Right renal pelvis (tissue), 4 donors: ENCODE measurements at regions not wholly inside any gene's neighbourhood (a gene's known extent, or its start where the extent isn't known, plus 50 kb on each side); places are given as distances from the start of the nearest gene placed in this dataset.
"Not testable (repeated sequence)": the region's sequence is repeated elsewhere in the genome, so short reads cannot be mapped to it uniquely, and the experiment has no call there.

ENCODE experiments used
- DNase-seq, 4 donors: peaks; one replicate each; pipeline ENCODE4 v3.0.0-alpha.2; 2013; ENCODE audit warnings: low read depth in 4 of 4, low spot score in 3 of 4, missing footprints in 1 of 4

DNA sequence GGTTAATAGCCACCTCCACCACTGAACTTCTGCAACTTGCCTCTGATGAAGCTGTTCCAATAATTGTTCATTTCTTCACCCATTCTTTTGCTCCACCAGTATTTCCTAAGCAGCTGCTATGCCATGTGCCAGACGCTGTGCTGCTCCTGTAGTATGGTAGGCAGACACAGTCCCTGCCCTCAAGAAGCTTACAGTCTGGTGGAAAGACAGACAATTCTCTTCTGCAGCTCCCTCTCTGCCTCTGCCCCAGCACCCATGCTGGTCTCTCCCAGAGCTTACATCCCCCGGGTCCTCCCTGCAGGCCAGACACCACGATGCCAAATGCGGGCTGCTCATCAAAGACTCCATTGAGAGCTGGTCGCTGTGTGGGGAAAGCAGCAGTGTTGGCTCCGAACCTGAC, 111.6 kb upstream of the ESRRB start:
- no peak for DNase-seq

DNA sequence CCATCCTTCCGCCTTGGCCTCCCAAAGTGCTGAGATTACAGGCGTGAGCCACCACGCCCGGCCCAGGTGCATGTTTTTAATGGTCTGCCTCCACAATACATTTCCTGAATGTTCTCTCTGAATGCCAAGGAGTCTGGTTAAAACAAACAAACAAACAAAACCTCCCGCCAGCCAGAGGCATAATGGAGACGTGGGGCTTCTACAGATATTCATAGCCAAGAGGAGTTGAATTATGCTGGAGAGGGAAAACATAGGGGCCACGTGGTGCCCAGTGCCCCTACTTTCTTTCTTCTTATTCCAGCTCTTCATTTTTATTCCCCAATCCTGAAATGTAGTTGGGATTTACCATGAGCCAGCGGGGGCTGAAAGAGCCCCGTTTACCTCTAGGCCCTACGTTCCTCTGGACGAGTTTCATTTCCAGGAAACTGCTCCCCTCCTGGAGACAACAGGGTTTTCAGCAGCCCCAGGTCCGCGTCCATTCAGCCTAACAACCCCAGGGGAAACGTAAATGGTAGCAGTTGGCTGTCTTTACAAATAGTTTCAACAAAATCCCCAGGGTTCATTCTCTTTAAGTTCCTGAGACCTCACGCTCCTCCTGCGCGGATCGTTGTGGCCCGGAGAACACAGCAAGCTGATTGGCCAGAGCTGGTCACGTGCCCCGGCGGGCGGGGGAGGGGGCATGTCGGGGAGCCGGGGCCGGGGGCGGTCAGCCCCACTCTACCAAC, 108.5 kb upstream of the ESRRB start:
- DNase-seq, result peak; percentile 42 to 55 (median 47)

DNA sequence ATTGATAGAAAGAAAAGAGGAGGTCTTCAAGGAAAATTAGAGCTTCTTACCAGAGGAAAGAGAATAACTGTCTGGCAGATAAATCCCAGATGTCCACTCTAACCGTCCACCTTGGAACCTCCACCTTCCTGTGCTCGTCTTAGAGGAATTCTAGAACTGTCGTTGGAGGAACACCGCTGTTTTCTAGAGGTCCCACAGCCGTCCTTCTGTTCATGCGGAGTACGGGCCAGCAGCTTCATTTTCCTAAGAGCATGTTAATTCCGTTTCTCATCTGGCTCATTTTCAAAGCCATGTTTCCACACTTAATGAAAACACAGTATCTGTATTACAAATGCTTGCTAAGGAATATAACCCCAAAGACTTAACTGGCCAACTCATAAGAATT, 107.9 kb upstream of the ESRRB start:
- peak in 1 of 4 donors; percentile 3 for DNase-seq

DNA sequence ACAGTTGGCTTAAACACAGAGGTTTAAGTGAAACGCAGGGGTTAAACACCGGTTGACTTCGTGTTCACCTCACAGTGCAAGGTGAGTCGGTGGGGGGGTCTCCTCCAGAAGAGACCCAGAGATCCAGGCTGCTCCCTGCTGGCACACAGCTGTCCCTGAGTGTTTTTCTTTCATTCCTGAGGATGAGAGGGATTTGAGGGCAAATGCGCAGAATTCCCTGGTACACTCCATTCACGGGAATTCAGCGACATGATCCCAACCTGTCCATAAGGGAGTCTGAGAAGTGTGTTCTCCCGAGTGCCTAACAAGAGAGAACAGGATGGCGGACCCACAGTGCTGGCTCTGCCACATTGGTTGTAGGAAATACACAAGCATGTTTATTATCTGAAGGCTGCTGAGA, 107.2 kb upstream of the ESRRB start:
- no peak for DNase-seq

DNA sequence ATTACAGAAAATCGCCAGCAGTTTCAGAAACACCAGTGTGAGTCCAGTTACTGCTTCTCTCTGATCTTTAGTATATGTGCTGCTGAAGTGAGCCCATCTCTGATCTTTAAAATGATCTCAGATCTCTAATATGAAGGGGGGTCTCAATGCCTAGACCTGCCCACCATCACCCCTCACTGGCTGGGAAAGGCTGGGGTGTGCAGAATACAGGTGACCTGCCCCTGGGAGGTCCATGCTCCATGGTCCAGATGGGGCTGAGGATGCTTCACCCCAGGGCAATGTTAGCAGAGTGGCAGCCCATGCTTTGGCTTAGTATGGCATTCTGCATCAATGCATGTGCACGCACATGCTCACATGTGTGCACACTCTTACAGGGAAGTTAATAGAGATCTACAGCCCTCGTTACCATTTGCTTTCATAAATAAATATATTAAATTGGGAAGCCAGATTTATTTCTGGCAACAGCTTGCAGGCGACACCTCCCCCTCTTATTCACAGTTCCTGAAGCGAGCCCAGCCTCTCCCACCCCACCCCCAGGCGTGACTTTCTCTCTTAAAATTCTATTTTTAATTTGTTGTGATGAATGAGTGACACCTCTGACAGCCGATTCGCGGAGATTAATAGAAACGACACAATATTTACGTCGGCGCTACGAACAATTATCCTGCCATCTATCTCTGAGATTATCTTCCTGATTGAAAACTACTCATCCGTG, 104.7 kb upstream of the ESRRB start:
- no peak for DNase-seq

DNA sequence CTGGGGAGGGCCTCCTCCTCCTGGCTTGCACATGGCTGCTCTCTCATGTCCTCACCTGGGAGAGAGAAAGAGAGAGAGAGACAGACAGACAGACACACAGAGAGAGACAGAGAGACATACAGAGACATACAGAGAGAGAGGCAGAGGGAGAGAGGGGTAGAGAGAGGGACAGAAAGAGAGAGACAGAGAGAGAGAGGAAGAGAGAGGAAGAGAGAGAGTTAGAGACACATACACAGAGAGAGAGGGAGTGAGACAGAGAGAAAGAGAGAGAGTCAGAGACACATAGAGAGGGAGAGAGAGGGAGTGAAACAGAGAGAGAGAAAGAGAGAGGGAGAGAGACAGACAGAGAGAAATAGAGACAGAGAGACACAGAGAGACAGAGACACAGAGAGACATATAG, 103.6 kb upstream of the ESRRB start:
- no peak for DNase-seq

DNA sequence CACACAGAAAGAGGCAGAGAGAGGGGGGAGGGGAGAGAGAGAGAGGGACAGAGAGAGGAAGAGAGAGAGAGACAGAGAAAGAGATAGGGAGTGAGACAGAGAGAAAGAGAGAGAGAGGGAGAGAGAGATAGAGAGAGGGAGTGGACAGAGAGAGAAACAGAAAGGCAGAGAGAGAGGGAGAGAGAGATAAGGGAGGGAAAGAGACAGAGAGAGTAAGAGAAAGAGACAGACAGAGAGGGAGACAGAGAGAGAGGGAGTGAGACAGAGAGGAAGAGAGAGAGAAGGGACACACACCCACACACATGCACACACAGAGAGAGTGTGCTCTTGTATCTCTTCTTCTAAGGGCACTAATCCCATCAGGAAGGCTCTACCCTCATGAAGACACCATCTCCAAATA, 103.2 kb upstream of the ESRRB start:
- no peak for DNase-seq

DNA sequence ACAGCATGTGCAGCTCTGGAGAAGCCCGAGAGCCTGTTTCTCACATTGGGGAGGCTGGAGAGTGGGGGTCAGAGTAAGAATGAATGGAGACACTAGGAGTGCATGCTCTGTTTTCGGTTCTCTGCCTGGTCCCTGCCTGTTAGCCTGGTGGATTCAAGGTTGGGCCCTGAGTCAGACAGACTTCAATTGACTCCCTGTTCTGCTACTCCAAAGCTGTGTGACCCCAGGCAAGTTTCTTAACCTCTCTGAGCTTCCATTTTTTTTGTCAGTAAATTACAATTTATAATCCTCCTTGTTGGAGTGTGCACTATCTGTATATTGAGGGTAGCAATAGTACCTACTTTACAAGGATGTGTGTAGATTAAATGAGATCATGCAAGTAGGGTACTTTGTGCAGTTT, 102.6 kb upstream of the ESRRB start:
- DNase-seq, result no peak

DNA sequence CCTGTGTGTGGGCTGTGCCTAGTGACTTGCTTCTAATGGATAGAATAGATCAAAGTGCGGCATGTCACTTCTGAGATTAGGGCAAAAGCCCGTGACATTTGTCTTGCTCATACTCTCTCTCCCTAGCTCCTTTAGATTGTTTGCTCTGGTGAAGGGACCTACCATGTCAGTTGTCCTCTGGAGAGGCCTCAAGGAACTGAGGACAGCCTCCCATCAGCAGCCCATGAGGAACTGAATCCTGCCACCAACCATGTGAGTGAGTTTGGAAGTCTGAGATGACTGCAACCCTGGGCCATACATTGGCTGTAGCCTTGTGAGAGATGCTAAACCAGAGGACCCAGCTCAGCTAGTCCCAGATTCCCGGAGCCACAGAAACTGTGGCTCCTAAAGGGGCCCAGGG, 101.6 kb upstream of the ESRRB start:
- no peak for DNase-seq

DNA sequence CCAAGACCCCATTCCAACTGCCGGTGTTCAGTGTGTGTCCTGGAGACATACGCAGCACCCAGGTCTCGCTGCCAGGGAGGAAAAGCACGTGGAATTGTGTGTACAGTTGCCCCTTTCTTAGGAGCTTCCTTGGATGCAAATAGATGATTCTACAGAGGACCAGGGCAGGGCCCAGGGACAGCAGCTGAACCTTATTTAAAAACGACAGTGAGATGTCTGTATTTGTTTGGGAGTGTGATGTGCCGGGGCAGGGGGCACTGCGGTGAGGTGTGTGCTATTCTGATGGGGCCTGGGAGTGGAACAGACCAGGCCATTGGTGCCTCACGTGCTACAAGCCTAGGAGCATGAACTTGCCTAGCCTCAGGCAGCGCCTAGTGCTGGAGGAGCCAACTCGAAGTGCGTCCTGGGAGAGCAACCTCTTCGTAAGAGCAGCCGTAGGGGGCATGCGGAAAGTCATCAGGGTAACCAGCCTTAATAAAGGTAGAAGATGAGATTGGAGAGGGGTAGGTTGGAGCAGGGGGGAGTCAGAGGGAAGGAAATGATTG, 98.3 kb upstream of the ESRRB start:
- no peak for DNase-seq

DNA sequence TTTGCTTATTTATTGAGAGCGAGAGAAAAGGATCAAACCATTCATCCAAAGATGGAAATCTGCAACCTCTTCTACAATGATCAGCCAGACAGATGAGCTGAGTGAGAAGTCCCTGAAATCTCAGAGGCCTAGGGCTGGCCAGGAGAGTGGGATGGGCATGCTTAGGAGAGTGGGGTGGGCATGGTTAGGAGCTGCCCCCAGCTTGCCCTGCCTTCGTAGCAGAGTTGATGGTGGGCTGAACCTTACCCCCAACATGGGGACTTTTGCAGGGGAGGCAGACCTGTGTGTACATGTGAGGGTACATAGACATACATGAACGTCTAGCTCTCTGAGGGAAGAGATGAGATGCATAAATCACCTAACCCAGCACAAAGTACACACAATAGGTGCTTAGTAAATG, 95.7 kb upstream of the ESRRB start:
- no peak for DNase-seq

DNA sequence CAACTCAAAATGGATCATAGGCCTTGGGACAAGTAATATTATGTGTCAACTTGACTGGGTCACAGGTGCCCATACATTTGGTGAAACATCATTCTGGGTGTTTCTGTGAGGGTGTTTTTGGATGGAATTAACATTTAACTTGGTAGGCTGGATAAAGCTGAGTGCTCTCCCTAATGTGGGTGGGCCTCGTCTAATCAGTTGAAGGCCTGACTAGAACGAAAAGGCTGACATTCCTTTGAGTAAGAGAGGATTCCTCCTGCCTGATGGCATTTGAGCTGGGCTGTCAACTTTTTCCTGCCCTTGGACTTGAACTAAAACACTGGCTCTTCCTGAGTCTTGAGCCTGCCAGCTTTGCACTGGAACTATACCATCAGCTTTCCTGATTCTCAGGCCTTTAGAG, 93.4 kb upstream of the ESRRB start:
- DNase-seq, result no peak

DNA sequence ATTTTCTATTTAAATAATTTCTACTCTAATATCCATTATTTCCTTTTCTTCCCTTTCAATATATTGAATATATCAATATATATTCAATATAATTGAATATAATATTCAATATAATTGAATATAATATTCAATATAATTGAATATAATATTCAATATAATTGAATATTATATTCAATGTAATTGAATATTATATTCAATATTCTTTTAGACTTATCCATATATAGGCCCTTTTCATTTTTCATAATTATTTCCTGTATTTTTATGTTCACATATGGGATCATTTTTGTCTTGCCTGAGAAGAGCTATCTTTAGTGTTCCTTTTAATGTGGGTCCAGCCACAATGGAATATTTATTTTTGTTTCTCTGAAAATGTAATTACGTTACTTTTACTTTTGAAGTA, 88.9 kb upstream of the ESRRB start:
- no peak for DNase-seq

DNA sequence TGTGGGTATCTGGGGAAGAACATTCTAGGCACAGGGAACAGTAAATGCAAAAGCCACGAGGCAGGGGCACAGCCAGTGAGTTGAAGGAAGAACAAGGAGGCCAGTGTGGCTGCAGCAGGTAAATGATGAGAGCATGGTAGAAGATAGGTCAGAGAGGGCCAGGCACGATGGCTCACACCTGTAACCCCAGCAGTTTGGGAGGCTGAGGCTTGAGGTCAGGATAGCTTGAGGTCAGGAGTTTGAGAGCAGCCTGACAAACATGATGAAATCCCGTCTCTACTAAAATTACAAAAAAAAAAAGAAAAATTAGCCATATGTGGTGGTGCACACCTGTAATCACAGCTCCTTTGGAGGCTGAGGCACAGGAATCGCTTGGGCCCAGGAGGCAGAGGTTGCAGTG, 86.7 kb upstream of the ESRRB start:
- DNase-seq, result no peak

DNA sequence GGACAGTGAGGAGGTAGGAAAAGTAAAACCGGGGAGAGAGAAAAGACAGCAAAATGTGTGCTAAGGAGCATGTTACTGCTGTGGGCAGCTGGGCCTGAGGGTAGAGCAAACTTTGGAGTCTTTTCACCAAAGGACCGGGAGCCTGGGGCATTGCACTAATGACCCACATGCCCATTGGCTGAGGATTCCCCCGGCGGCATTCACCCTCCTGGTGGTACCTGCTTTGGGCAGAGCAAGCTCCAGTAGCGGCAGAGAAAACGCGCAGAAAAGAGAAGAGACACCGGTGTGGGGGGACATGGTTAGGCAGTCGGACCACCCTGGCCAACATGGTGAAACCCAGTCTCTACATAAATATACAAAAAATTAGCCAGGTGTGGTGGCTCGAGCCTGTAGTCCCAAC, 83.4 kb upstream of the ESRRB start:
- no peak for DNase-seq

DNA sequence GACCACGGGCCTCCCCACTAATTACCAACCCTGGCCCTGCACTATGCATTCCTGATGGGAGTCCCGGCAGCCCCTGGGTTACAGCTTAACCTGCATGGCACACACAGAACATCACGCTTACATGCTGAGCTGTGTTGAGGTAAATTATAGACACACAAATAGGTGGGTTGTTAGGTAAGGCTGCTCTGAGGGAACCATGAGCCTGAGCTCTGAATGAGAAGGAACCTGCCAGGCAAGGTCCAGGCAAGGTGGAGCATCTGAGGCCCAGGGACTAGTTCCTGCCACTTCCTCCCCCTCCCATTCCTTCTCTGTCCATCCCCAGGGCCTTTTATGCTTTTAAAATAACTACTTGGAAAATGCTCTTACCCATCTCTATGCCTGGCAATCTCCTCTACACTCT, 82.7 kb upstream of the ESRRB start:
- DNase-seq, result no peak

DNA sequence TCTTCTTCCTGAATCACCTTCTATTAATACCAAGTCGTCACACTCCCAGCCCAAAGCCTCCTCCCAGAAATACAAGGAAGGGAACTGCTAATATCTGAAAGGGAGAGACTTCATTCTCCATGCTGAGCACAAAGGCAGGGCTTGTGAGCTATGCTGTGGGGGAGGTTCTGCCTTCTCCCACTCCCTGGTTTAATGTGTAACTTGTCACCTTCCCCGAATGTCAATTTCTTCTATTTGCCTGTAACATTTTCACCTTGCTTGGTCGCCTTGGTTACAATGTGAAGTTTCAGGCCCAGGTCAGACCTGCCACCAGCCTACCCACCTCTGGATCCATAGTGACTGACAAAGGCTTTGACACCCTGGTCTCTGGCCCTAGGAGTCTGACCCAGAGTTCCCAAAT, 82.0 kb upstream of the ESRRB start:
- peak in 1 of 4 donors; percentile 46 for DNase-seq

DNA sequence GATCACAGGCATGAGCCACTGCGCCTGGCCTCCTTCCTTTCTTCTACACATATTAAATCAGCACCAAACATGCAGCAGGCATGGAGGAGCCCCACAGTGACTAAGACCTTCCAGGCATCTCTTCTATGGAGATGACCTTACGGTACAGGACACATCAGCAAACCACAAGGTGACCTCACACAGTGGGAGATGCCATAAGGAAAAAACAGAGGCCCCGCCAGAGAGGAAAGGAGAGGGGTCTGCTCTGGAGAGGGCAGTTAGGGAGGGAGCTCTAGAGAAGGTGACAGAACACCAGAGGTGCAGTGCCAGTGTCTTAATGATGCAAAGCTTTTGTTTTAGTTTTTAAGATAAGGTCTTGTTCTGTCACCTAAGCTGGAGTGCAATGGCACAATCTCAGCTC, 81.1 kb upstream of the ESRRB start:
- DNase-seq, result no peak

DNA sequence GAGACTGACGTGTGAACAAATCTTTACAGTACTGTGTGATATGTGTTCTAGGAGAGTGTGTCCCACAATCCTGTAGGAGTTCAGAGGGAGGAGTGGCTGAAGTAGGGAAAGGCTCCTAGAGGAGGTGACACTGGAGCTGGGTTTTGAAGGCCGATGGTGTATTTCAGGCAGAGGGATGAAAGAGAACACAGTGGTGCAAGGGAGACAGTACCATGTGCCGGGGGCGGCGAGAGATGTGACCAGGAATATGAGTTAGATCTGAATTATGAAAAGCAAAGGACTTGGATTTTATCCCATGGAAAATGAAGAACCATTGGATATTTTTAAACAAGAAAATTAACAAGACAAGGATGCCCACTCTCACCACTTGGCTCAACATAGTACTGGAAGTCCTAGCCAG, 77.0 kb upstream of the ESRRB start:
- no peak for DNase-seq

DNA sequence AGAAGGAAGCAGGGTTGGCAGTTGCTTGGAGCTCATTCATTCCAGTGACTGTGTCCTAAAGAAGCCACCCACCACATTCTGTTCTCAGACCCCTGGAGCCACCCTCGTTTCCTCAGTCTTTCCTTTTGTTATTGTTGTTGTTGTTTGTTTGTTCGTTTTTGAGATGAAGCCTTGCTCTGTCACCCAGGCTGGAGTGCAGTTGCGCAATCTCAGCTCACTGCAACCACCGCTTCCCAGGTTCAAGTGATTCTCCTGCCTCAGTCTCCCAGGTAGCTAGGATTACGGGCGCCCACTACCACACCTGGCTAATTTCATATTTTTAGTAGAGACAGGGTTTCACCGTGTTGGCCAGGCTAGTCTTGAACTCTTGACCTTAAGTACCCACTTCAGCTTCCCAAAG, 72.7 kb upstream of the ESRRB start:
- not testable (repeated sequence) for DNase-seq

DNA sequence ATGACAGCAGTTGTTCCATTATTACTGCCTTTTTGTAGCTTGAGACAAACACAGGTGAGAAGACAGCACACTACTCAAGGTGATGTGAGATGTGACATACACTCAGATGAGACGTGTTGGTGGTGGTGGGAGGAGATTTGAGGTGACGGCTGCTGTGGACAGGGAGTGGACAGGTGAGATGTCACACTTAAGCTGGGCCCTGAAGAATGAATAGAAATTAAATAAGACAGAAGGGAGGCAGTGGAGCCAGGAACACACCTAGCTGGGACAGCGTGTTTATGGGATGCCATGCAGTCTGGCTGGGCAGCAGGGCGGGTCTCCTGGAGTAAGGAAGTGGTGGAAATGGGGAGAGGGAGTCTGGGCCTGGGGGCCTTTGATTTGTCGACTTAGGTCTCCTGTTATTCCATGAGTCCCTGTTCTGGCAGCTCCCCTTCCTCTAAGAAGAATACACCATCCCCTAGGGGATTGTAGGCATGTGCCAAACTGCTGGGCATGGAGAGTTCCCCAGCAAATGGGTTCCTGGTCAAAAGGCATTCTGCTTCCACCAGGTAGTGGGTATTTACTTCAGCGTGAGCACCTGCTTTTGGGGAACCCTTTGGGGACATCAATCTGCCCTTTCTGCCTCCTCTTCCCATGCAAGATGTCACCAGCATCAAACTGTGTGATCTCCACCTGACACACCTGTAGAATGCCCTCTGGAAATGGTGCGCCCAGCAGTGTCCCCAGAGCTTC, 71.2 kb upstream of the ESRRB start:
- no peak for DNase-seq
